Stomach smooth muscle (tissue), 2 donors: ENCODE measurements at regions not wholly inside any gene's neighbourhood (a gene's known extent, or its start where the extent isn't known, plus 50 kb on each side); places are given as distances from the start of the nearest gene placed in this dataset.

Experiments used
- H3K27ac ChIP-seq: one replicate; pipeline ENCODE4 v1.7.0; 2013; ENCODE audit warnings: mild to moderate bottlenecking, low read length, inconsistent platforms
- H3K27me3 ChIP-seq, 2 donors: one replicate each; pipeline ENCODE4 v1.7.0; 2013; ENCODE audit warnings: low read length in 2 of 2; ENCODE audit not compliant: insufficient read depth in 2 of 2, control insufficient read depth in 1 of 2
- H3K36me3 ChIP-seq, 2 donors: one replicate each; pipeline ENCODE4 v1.7.0; 2013; ENCODE audit warnings: low read length in 2 of 2; ENCODE audit not compliant: control insufficient read depth in 2 of 2, insufficient read depth in 2 of 2
- H3K4me1 ChIP-seq: one replicate; pipeline ENCODE4 v1.7.0; 2013; ENCODE audit warnings: low read length; ENCODE audit not compliant: control insufficient read depth, insufficient read depth
- H3K4me3 ChIP-seq, 2 donors: one replicate each; pipeline ENCODE4 v1.7.0; 2013; ENCODE audit warnings: low read length in 2 of 2
- H3K9ac ChIP-seq, 2 donors: one replicate each; pipeline ENCODE4 v1.7.0; 2013; ENCODE audit warnings: low read length in 2 of 2, mild to moderate bottlenecking in 1 of 2
- H3K9me3 ChIP-seq, 2 donors: one replicate each; pipeline ENCODE4 v1.7.0; 2013; ENCODE audit warnings: low read length in 2 of 2; ENCODE audit not compliant: control insufficient read depth in 2 of 2
- donor health status: healthy.
- donor health status: Pancreatic carcinoma.

DNA sequence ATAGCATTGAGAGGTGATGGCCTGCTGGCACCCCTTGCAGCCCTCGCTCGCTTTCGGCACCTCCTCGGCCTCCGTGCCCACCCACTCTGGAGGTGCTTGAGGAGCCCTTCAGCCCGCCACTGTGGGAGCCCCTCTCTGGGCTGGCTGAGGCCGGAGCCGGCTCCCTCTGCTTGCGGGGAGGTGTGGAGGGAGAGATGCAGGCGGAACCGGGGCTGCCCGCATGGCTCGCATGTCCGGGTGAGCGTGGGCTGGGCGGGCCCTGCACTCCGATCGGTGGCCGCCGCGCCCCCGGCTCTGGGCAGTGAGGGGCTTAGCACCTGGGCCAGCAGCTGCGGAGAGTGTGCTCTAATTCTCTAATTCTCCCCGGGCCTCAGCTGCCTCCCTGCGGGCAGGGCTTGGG lies 101.1 kb downstream of the KIF4B start:
- Histone ChIP-seq H3K4me3 (no peak overlapping the region), H3K27ac (no peak overlapping the region), H3K4me1 (no peaks in the 10 kb centered on the region), H3K27me3 (no peaks in the 10 kb centered on the region), H3K9me3 (no peaks in the 10 kb centered on the region), H3K9ac (no peak overlapping the region), H3K36me3 (no peaks in the 10 kb centered on the region)

GRCh38 chr5:155116456-155117251 lies 103.1 kb downstream of the KIF4B start:
- no peaks in the 10 kb centered on the region for H3K9me3 ChIP-seq
- H3K36me3 ChIP-seq, result no peaks in the 10 kb centered on the region
- H3K4me1 ChIP-seq, result no peaks in the 10 kb centered on the region
- H3K9ac ChIP-seq, result no peak overlapping the region
- H3K27me3 ChIP-seq, result no peaks in the 10 kb centered on the region
- H3K27ac ChIP-seq, result no peak overlapping the region
- H3K4me3 ChIP-seq, result no peak overlapping the region

DNA sequence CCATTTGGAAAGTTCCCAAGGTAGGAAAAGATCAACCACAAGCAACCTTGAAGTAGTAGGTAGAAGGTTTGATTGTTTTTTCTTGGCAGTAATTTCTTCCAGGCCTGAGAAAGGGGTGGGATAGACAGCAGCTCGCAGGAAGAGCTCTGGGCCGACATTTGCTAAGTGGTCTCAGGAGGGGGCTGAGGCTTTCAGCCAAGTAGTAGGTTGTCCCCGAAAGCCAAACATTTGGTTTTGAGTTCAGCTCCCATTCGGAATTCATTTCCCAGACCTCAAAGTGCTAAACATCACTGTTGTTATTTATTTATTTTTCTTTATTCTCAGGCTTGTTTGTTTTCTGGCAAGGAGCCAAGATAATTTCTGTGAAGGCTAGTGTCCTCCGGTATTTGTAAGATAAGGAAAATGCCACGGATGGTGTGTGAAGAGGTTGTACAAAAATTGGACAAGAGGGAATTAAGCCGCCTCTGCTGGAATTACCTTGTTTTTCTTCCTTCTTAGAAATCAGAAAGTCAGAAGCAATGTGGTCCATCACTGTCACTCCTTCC lies 112.1 kb downstream of the KIF4B start:
- Histone ChIP-seq H3K9me3 (no peaks in the 10 kb centered on the region), H3K4me3 (no peak overlapping the region), H3K27me3 (peaks cover 0 to 2% of the 10 kb centered on the region in 2 donors), H3K27ac (no peak overlapping the region), H3K4me1 (no peaks in the 10 kb centered on the region), H3K9ac (no peak overlapping the region), H3K36me3 (no peaks in the 10 kb centered on the region)

GRCh38 chr5:155126573-155126972 lies 113.0 kb downstream of the KIF4B start:
- peaks cover 0 to 2% of the 10 kb centered on the region in 2 donors for H3K27me3 ChIP-seq
- H3K4me3 ChIP-seq, result no peak overlapping the region
- H3K4me1 ChIP-seq, result no peaks in the 10 kb centered on the region
- H3K9me3 ChIP-seq, result no peaks in the 10 kb centered on the region
- H3K9ac ChIP-seq, result no peak overlapping the region
- no peaks in the 10 kb centered on the region for H3K36me3 ChIP-seq
- no peak overlapping the region for H3K27ac ChIP-seq

- Histone ChIP-seq H3K27ac (no peak overlapping the region), H3K4me3 (no peak overlapping the region), H3K9ac (no peak overlapping the region), H3K36me3 (no peaks in the 10 kb centered on the region), H3K27me3 (peaks cover 0 to 2% of the 10 kb centered on the region in 2 donors), H3K4me1 (no peaks in the 10 kb centered on the region), H3K9me3 (no peaks in the 10 kb centered on the region)
Observed at GRCh38 chr5:155127552-155127951, 114.0 kb downstream of the KIF4B start.

DNA sequence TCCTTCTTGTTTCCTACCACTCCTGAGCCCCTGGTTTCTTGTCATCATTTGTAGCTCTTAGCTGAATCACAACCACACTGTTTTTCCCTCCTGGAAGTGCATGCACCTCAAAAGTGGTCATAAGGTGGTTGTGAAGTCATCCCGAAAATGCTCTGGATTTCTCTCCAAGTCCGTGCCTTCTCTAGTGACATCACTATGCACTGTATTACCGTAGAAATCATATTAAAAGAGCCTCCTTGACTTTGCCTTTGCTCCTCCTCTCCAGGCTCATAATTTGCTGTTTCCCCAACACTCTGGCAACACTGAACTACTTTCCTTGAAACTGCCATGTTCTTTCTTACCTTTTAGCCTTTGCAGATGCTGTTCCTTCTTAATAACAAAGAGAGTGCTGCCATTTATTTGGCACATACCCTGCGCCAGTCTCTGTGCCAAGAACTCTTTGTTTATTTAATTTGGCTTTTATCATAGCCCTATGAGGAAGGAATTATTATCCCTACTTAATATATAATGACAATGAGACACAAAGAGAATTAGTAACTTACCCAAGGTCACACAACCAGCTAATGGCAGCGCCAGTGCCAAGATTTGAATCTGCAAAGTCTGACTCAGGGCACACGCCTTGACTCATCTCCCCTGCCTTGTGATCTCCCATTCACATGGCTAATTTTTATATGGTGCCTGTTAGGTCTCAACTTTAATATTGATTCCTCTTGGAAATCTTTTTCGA lies 115.4 kb downstream of the KIF4B start:
- Histone ChIP-seq H3K4me3 (no peak overlapping the region), H3K36me3 (no peaks in the 10 kb centered on the region), H3K9ac (no peak overlapping the region), H3K27ac (no peak overlapping the region), H3K4me1 (no peaks in the 10 kb centered on the region), H3K27me3 (peaks cover 0 to 2% of the 10 kb centered on the region in 2 donors), H3K9me3 (no peaks in the 10 kb centered on the region)

- Histone ChIP-seq H3K36me3 (no peaks in the 10 kb centered on the region), H3K4me3 (no peak overlapping the region), H3K4me1 (no peaks in the 10 kb centered on the region), H3K27ac (no peak overlapping the region), H3K9ac (no peak overlapping the region), H3K9me3 (no peaks in the 10 kb centered on the region), H3K27me3 (peaks cover 0 to 2% of the 10 kb centered on the region in 2 donors)
Observed at GRCh38 chr5:155129513-155129880, 115.9 kb downstream of the KIF4B start.

DNA sequence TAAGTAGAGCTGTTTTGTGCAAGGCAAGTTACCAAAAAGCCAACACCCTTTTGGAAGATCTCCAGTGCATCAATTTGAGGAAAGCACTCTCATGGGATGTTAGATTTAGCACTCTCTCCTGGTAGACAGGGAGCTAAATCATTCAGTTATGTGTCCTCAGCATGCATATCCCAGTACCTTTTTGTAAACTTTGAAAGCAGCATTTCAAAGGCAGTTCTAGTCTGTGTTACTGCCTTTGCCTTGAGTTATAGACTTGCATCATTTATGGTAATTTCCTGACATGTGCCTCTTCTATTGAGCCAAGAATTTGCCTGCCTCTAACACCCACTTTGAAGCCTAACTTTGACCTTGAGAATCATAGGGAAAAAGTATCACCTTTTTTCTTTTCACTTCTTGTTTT lies 120.6 kb downstream of the KIF4B start:
- H3K9me3 ChIP-seq, result no peaks in the 10 kb centered on the region
- H3K4me1 ChIP-seq, result no peaks in the 10 kb centered on the region
- H3K4me3 ChIP-seq, result no peak overlapping the region
- no peaks in the 10 kb centered on the region for H3K27me3 ChIP-seq
- no peak overlapping the region for H3K9ac ChIP-seq
- no peak overlapping the region for H3K27ac ChIP-seq
- no peaks in the 10 kb centered on the region for H3K36me3 ChIP-seq

DNA sequence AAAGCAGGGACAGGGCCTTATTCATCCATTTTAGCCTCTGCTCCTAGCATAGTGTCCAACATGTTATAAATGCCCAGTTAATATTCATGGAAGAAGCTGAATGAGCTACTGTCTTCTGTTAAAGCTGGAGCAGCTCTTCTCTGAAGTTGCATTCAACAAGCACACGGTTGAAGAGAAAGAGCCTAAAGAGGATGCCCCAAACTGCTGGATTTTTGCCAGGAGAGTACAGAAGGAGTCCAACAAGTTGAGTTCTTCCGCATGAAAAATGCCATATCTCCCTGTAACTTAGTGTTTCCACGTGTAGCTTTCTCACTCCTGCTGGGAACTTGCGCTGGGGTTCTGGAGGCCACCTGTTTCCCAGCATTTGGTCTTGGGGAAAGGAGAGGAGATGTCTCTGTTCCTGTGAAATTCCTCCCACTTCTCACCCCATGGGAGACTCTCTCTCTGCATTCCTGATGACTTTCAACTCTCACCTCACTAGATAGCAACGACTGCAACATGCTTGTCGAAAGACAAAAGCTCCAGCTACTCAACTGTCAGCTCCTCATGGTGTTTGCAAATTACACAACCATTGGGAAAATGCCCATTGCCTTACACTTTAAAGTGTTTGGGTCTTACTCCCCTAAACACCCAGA lies 122.8 kb downstream of the KIF4B start:
- Histone ChIP-seq H3K27ac (no peak overlapping the region), H3K4me3 (no peak overlapping the region), H3K9me3 (no peaks in the 10 kb centered on the region), H3K27me3 (peaks cover 0 to 4% of the 10 kb centered on the region in 2 donors), H3K4me1 (no peaks in the 10 kb centered on the region), H3K36me3 (no peaks in the 10 kb centered on the region), H3K9ac (no peak overlapping the region)

DNA sequence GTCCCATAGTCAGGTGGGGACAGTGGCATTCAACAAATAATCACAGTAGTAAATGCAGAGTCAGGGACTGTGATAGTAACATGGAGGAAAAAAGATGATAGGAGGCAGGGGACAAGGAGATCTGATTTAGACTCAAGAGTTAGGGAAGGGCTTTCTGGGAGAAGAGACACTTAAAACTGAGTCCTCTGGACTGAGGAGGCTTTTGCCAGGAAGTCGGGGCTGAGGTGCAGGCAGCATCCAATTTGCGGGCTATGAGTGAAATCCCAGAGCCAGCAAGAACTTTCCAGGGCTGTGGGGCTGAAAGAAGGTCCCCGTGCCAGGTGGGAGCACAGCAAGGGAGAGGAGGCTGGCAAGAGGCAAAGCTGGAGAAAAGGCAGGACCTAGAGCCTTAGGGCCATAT lies 124.1 kb downstream of the KIF4B start:
- Histone ChIP-seq H3K27me3 (peaks cover 0 to 4% of the 10 kb centered on the region in 2 donors), H3K27ac (no peak overlapping the region), H3K9ac (no peak overlapping the region), H3K4me3 (no peak overlapping the region), H3K36me3 (no peaks in the 10 kb centered on the region), H3K4me1 (no peaks in the 10 kb centered on the region), H3K9me3 (no peaks in the 10 kb centered on the region)
